K562 (cell line): ENCODE measurements at regions not wholly inside any gene's neighbourhood (a gene's known extent, or its start where the extent isn't known, plus 50 kb on each side); places are given as distances from the start of the nearest gene placed in this dataset.

Experiments
- ATAC-seq: fragments of 200-7000 bp; cut with Tn5 transposase; 3 replicates; pipeline ENCODE4 v1.9.1; 2020; ENCODE audit warnings: moderate library complexity
- BruUV-seq: library from RNA; stranded (reverse); fragments of 400-500 nt; replicated peaks from 2 replicates; lab custom pipeline; 2021; lab: Mats Ljungman, UMichigan
- CTCF ChIA-PET: fragments of 300-600 bp; formaldehyde crosslinking; extraction: SDS; loops from one replicate; lab custom pipeline; 2021; ENCODE audit warnings: low intra/inter-chr PET ratio; lab: Yijun Ruan, JAX
- POLR2A ChIA-PET: fragments of 300-600, 350-650 bp; sonication (Branson Sonifier 250); formaldehyde crosslinking; extraction: SDS; loops from one replicate; lab custom pipeline; 2021; ENCODE audit warnings: antibody characterized with exemption, inconsistent platforms; lab: Yijun Ruan, JAX
- DNase-seq, 4 experiments: peaks; one replicate each; pipeline versions ENCODE4 v3.0.0 to v3.0.0-alpha.2; 2011 to 2018; ENCODE audit warnings: low spot score in 3 of 4, mixed read lengths in 3 of 4; ENCODE audit errors: extremely low read depth in 1 of 4
- FAIRE-seq: peaks from 2 replicates; lab custom pipeline; 2011; peaks lifted over from hg19 to GRCh38; lab: Jason Lieb, UNC
- H2AFZ ChIP-seq: 2 replicates; pipeline ENCODE4 v1.6.0; 2011; ENCODE audit warnings: low read depth, low read length, control low read depth, inconsistent platforms
- H3K27ac ChIP-seq: fragments of 200-600 bp; 3 replicates; pipeline ENCODE4 v1.8.0; 2011; ENCODE audit warnings: low read depth, mild to moderate bottlenecking, control low read depth, inconsistent platforms, low read length, moderate library complexity, mixed read lengths; ENCODE audit errors: extremely low read depth
- H3K27me3 ChIP-seq, 2 experiments: fragments of 300-600 bp in 1 of 2; 2 replicates in 1 of 2; 3 replicates in 1 of 2; pipeline versions ENCODE4 v1.6.0 to v1.8.0; 2011; ENCODE audit warnings: inconsistent platforms in 2 of 2, low read length in 2 of 2, mild to moderate bottlenecking in 1 of 2, mixed read lengths in 1 of 2, moderate library complexity in 1 of 2; ENCODE audit not compliant: control insufficient read depth in 2 of 2, insufficient read depth in 2 of 2
- H3K36me3 ChIP-seq: fragments of 300-600 bp; 3 replicates; pipeline ENCODE4 v1.8.0; 2011; ENCODE audit warnings: mild to moderate bottlenecking, low read length, inconsistent platforms; ENCODE audit not compliant: control insufficient read depth, insufficient read depth
- H3K4me1 ChIP-seq, 2 experiments: fragments of 200-600 bp in 1 of 2; replicated peaks in 1 of 2; 2 replicates in 1 of 2; 3 replicates in 1 of 2; pipeline versions ENCODE4 v1.5.1 to v1.8.0; 2011; ENCODE audit warnings: inconsistent platforms in 2 of 2, low read length in 2 of 2, mild to moderate bottlenecking in 1 of 2, mixed read lengths in 1 of 2, moderate library complexity in 1 of 2; ENCODE audit not compliant: control insufficient read depth in 2 of 2, insufficient read depth in 2 of 2
- H3K4me2 ChIP-seq: 2 replicates; pipeline ENCODE4 v1.6.1; 2011; ENCODE audit warnings: low read length, control low read depth, inconsistent platforms, mixed read lengths; ENCODE audit not compliant: insufficient read depth
- H3K4me3 ChIP-seq: fragments of 200-600 bp; sonication (generic), shearing (Covaris generic); 2 replicates; pipeline ENCODE4 v1.5.1; 2016; ENCODE audit warnings: control low read depth, inconsistent platforms
- H3K79me2 ChIP-seq: fragments of 200-600 bp; 3 replicates; pipeline ENCODE4 v1.8.0; 2011; ENCODE audit warnings: low read length, inconsistent platforms; ENCODE audit not compliant: control insufficient read depth, insufficient read depth
- H3K9ac ChIP-seq, 2 experiments: 2 replicates each; pipeline versions ENCODE4 v1.6.0 to v1.6.1; 2011; ENCODE audit warnings: low read depth in 2 of 2, low read length in 2 of 2, control low read depth in 1 of 2, inconsistent platforms in 1 of 2, mild to moderate bottlenecking in 1 of 2, mixed read lengths in 1 of 2; ENCODE audit not compliant: insufficient read depth in 1 of 2
- H3K9me1 ChIP-seq: one replicate; pipeline ENCODE4 v1.6.0; 2011; ENCODE audit warnings: inconsistent platforms, mild to moderate bottlenecking, low read length, moderate library complexity; ENCODE audit not compliant: control insufficient read depth, insufficient read depth
- H3K9me3 ChIP-seq: replicated peaks from 2 replicates; pipeline ENCODE4 v1.5.1; 2011; ENCODE audit warnings: low read depth, low read length, inconsistent platforms; ENCODE audit not compliant: control insufficient read depth, insufficient read depth
- H4K20me1 ChIP-seq: replicated peaks from 2 replicates; pipeline ENCODE4 v1.6.1; 2011; ENCODE audit warnings: low read length, inconsistent platforms, mixed read lengths; ENCODE audit not compliant: control insufficient read depth, insufficient read depth
- CEBPG ChIP-seq, 3 experiments: fragments of 200-800 bp in 1 of 3; sonication (Bioruptor generic) in 1 of 3; sonication (generic) in 1 of 3; formaldehyde crosslinking in 1 of 3; IDR thresholded peaks in 2 of 3; conservative IDR thresholded peaks in 1 of 3; 2 replicates each; pipeline versions ENCODE4 v1.6.1 to v1.8.0; 2016 to 2022; ENCODE audit warnings: missing compliant biosample characterization in 2 of 3, missing genetic modification characterization in 2 of 3, mild to moderate bottlenecking in 1 of 3, missing genetic modification reagents in 1 of 3
- CXXC5 ChIP-seq: fragments of 250-450 bp; sonication (Bioruptor Pico); IDR thresholded peaks from 2 replicates; pipeline ENCODE4 v1.8.0; 2022; ENCODE audit warnings: inconsistent platforms, mild to moderate bottlenecking, moderate library complexity
- FOXK2 ChIP-seq, 2 experiments: fragments of 450-650 bp; IDR thresholded peaks in 1 of 2; conservative IDR thresholded peaks in 1 of 2; 2 replicates each; pipeline ENCODE4 v1.6.1; 2016; ENCODE audit warnings: low read depth in 2 of 2, mild to moderate bottlenecking in 1 of 2
- MEIS2 ChIP-seq: fragments of 450-650 bp; IDR thresholded peaks from 2 replicates; pipeline ENCODE4 v1.6.1; 2014; ENCODE audit warnings: mild to moderate bottlenecking; ENCODE audit not compliant: partially characterized antibody
- PKNOX1 ChIP-seq: fragments of 450-650 bp; IDR thresholded peaks from 2 replicates; pipeline ENCODE4 v1.6.1; 2016
- TCF7L2 ChIP-seq: fragments of 150-350 bp; IDR thresholded peaks from 2 replicates; pipeline ENCODE4 v1.6.1; 2016; ENCODE audit warnings: low read depth, mild to moderate bottlenecking, low read length, moderate library complexity
- ZC3H4 ChIP-seq: sonication (generic); formaldehyde crosslinking; IDR thresholded peaks from 2 replicates; pipeline ENCODE4 v1.9.0; 2021; ENCODE audit warnings: missing genetic modification reagents, borderline replicate concordance
- ZNF239 ChIP-seq: fragments of 250-450 bp; sonication (Bioruptor Pico); IDR thresholded peaks from 2 replicates; pipeline ENCODE4 v1.4.0; 2020; ENCODE audit warnings: mild to moderate bottlenecking
- in situ Hi-C: fragments of 300-500 bp; cut with MboI; formaldehyde crosslinking; loops from 4 replicates; pipeline ENCODE4 v1.15.0; 2018; ENCODE audit warnings: inconsistent platforms, mixed read lengths
- intact Hi-C: fragments of 100-400 bp; cut with micrococcal nuclease; formaldehyde crosslinking; loops from 2 replicates; pipeline ENCODE4 v1.14.2; 2022

- no peak for FAIRE-seq
- in situ Hi-C loops (no loop called here), intact Hi-C loops (no loop called here)
- H3K4me3 ChIP-seq, result no peak overlapping the region
- DNase-seq, result no peak
- POLR2A ChIA-PET, result no interaction called here
- TF ChIP-seq FOXK2 (conservative IDR thresholded peaks at IDR 0.05 in 1 of 2, IDR thresholded peaks at IDR 0.05 in 1 of 2; ENCODE audit: low read depth in 2 of 2) (no peak), CXXC5 (no peak), MEIS2 (peak; percentile 55), ZNF239 (CRISPR knock-in tag) (peak; percentile 12; the same call in 1 of the 2 replicates), CEBPG (CRISPR knock-in tag; IDR thresholded peaks at IDR 0.05) (no peak), CEBPG (tag; conservative IDR thresholded peaks at IDR 0.05 in 1 of 2, IDR thresholded peaks at IDR 0.05 in 1 of 2) (peak in 1 of 2 experiments; percentile 39; a peak in 1 of 4 replicates), TCF7L2 (no peak), PKNOX1 (peak; percentile 16; the same call in 1 of the 2 replicates), ZC3H4 (no peak)
- no peaks in the 10 kb centered on the region for H3K9me1 ChIP-seq
- CTCF ChIA-PET, result no interaction called here
- H3K27ac ChIP-seq, result no peak overlapping the region
- H3K9me3 ChIP-seq, result no peaks in the 10 kb centered on the region
- ATAC-seq, result peak; percentile 64
- no peaks in the 10 kb centered on the region for H3K27me3 ChIP-seq
- peak overlapping the region; percentile 35; the same call in 1 of the 2 replicates for H2AFZ ChIP-seq
- H3K79me2 ChIP-seq, result no peaks in the 10 kb centered on the region
- no peak overlapping the region for H3K9ac ChIP-seq
- H3K36me3 ChIP-seq, result no peaks in the 10 kb centered on the region
- no peaks in the 10 kb centered on the region for H3K4me1 ChIP-seq
- no TSS peak for BruUV-seq
- no peak overlapping the region for H3K4me2 ChIP-seq
- H4K20me1 ChIP-seq, result no peaks in the 10 kb centered on the region
Measured at GRCh38 chr6:112659912-112660311, 312.8 kb downstream of the RFPL4B start.
